Right lobe of liver (tissue), 6 donors: ENCODE measurements at regions not wholly inside any gene's neighbourhood (a gene's known extent, or its start where the extent isn't known, plus 50 kb on each side); places are given as distances from the start of the nearest gene placed in this dataset.

Experiments
- ATAC-seq, 4 donors: fragments of 200-7000 bp; cut with Tn5 transposase; one replicate each; pipeline ENCODE4 v1.9.1; 2020; ENCODE audit warnings: mild to moderate bottlenecking in 4 of 4, moderate library complexity in 4 of 4
- DNase-seq, 3 donors: peaks; one replicate each; pipeline ENCODE4 v3.0.0-alpha.2; 2020
- H3K27ac ChIP-seq, 3 donors: fragments of 200-600 bp; one replicate each; pipeline ENCODE4 v1.8.0; 2022
- H3K27me3 ChIP-seq, 2 donors: fragments of 200-600 bp; one replicate each; pipeline ENCODE4 v1.8.0; 2022
- H3K36me3 ChIP-seq, 4 donors: fragments of 200-600 bp; sonication (generic) in 1 of 4; one replicate each; pipeline versions ENCODE4 v1.5.1 to v1.8.0; 2017 to 2022; ENCODE audit warnings: control low read depth in 1 of 4
- H3K4me1 ChIP-seq, 4 donors: fragments of 200-600 bp; sonication (generic) in 1 of 4; one replicate each; pipeline versions ENCODE4 v1.5.1 to v1.8.0; 2017 to 2022; ENCODE audit warnings: control low read depth in 1 of 4
- H3K4me3 ChIP-seq, 3 donors: fragments of 200-600 bp; one replicate each; pipeline ENCODE4 v1.8.0; 2022
- H3K9me3 ChIP-seq, 4 donors: fragments of 200-600 bp; sonication (generic) in 1 of 4; one replicate each; pipeline versions ENCODE4 v1.5.1 to v1.8.0; 2017 to 2022; ENCODE audit warnings: control low read depth in 1 of 4
- CTCF ChIP-seq, 4 donors: fragments of 200-600 bp in 3 of 4; fragments of 450-650 bp in 1 of 4; IDR thresholded peaks; one replicate each; pipeline versions ENCODE4 v1.5.1 to v1.8.0; 2016 to 2022; ENCODE audit warnings: antibody characterized with exemption in 4 of 4, mild to moderate bottlenecking in 2 of 4
- POLR2A ChIP-seq: fragments of 450-650 bp; IDR thresholded peaks from one replicate; pipeline ENCODE4 v1.6.1; 2017; ENCODE audit warnings: antibody characterized with exemption, mild to moderate bottlenecking
- WGBS: methylation state at CpG from one replicate; pipeline ENCODE4 v1.1.6; 2018; ENCODE audit warnings: low coverage, low lambda C conversion rate; ENCODE audit not compliant: insufficient coverage; ENCODE audit errors: missing lambda C conversion rate; 5-methylcytosine and 5-hydroxymethylcytosine counted together
- intact Hi-C, 2 donors: fragments of 100-400 bp; cut with DNase I; formaldehyde crosslinking; loops; one replicate each; pipeline versions ENCODE4 v1.11.2 to v1.14.1; 2022
- donor health status: DM: no; HTN: yes; CAD: no.
- donor health status: DM: no; HTN: no; CAD: no.
- donor health status: DM: no; HTN: no; CAD: no.
- donor health status: DM: no; HTN: yes; CAD: no.
- donor health status: DM: no; HTN: yes; CAD: no.

- DNase-seq, result no peak
- Histone ChIP-seq H3K27me3 (no peaks in the 10 kb centered on the region), H3K27ac (no peak overlapping the region), H3K4me3 (no peak overlapping the region), H3K36me3 (no peaks in the 10 kb centered on the region), H3K9me3 (no peaks in the 10 kb centered on the region), H3K4me1 (no peaks in the 10 kb centered on the region)
- intact Hi-C loops, result no loop called here
- no peak for TF ChIP-seq CTCF (IDR thresholded peaks at IDR 0.05)
- TF ChIP-seq POLR2A, result no peak
- no peak for ATAC-seq
- 36% methylated on average over 5 of the region's 5 CpGs for WGBS
These were observed 219.2 kb downstream of the C7orf25 start for GRCh38 chr7:42692621-42693020.

- no peak overlapping the region for H3K4me3 ChIP-seq
- no peaks in the 10 kb centered on the region for H3K9me3 ChIP-seq
- ATAC-seq, result peak in 1 of 4 donors; percentile 30
- intact Hi-C loops, result no loop called here
- no peaks in the 10 kb centered on the region for H3K4me1 ChIP-seq
- WGBS, result 48% methylated on average over 9 of the region's 11 CpGs
- no peaks in the 10 kb centered on the region for H3K36me3 ChIP-seq
- no peak for TF ChIP-seq POLR2A
- TF ChIP-seq CTCF (IDR thresholded peaks at IDR 0.05), result peak in 3 of 4 donors; percentile 17 to 25 (median 23)
- no peaks in the 10 kb centered on the region for H3K27me3 ChIP-seq
- DNase-seq, result no peak
- no peak overlapping the region for H3K27ac ChIP-seq
These were observed 220.9 kb downstream of the C7orf25 start for GRCh38 chr7:42690794-42691639.

- DNase-seq (no peak), ATAC-seq (no peak)
- H3K4me1 ChIP-seq, result no peaks in the 10 kb centered on the region
- H3K27me3 ChIP-seq, result no peaks in the 10 kb centered on the region
- 63% methylated on average over 1 of the region's 1 CpG for WGBS
- no peaks in the 10 kb centered on the region for H3K9me3 ChIP-seq
- no peaks in the 10 kb centered on the region for H3K36me3 ChIP-seq
- intact Hi-C loops, result no loop called here
- TF ChIP-seq CTCF (IDR thresholded peaks at IDR 0.05) (no peak), POLR2A (no peak)
- no peak overlapping the region for H3K4me3 ChIP-seq
- no peak overlapping the region for H3K27ac ChIP-seq
These were observed 222.2 kb downstream of the C7orf25 start for GRCh38 chr7:42689626-42690025.

GRCh38 chr7:42688056-42688371 lies 223.9 kb downstream of the C7orf25 start:
- no peak overlapping the region for H3K4me3 ChIP-seq
- H3K27me3 ChIP-seq, result no peaks in the 10 kb centered on the region
- intact Hi-C loops, result no loop called here

More at GRCh38 chr7:42688056-42688371, 223.9 kb downstream of the C7orf25 start:
- WGBS, result 44% methylated on average over 2 of the region's 2 CpGs
- no peak for TF ChIP-seq POLR2A
- no peak for TF ChIP-seq CTCF (IDR thresholded peaks at IDR 0.05)
- ATAC-seq (no peak), DNase-seq (no peak)
- Histone ChIP-seq H3K9me3 (no peaks in the 10 kb centered on the region), H3K36me3 (no peaks in the 10 kb centered on the region), H3K4me1 (no peaks in the 10 kb centered on the region), H3K27ac (no peak overlapping the region)
